Uterus (tissue), 2 donors: ENCODE measurements at regions not wholly inside any gene's neighbourhood (a gene's known extent, or its start where the extent isn't known, plus 50 kb on each side); places are given as distances from the start of the nearest gene placed in this dataset.

Experiments
- POLR2A ChIP-seq, 2 donors: fragments of 450-650 bp; IDR thresholded peaks; one replicate each; pipeline ENCODE4 v1.6.1; 2016; ENCODE audit warnings: antibody characterized with exemption in 2 of 2, mild to moderate bottlenecking in 1 of 2, moderate library complexity in 1 of 2
- TF ChIP-seq, protein P1 (sequence below), 4 experiments: fragments of 200-600 bp in 2 of 4; fragments of 450-650 bp in 2 of 4; sonication (generic) in 2 of 4; IDR thresholded peaks; one replicate each; pipeline ENCODE4 v1.5.1; 2016 to 2019; ENCODE audit warnings: antibody characterized with exemption in 4 of 4, mild to moderate bottlenecking in 2 of 4, moderate library complexity in 1 of 4

DNA sequence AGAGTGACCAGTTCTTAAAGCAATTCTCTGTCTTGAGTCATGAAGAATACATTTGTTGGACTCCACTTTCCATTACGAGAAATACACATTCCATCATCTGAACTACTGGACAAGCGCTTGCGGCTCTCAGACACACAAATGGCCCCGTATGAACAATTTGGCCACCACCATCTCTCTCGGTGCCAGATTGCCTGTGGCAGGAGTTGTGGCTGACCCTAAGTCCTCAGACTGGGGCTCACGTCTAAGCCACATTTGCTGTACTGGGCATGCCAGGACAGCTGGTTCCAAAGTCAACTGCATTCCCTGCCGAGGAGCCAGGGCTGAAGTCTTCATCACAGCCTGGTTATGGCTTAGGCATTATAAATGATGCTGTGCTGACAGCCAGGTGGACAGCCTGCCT, 227.5 kb downstream of the MIAT start:
- no peak for TF ChIP-seq POLR2A (IDR thresholded peaks at IDR 0.05)
- TF ChIP-seq, protein P1, sequence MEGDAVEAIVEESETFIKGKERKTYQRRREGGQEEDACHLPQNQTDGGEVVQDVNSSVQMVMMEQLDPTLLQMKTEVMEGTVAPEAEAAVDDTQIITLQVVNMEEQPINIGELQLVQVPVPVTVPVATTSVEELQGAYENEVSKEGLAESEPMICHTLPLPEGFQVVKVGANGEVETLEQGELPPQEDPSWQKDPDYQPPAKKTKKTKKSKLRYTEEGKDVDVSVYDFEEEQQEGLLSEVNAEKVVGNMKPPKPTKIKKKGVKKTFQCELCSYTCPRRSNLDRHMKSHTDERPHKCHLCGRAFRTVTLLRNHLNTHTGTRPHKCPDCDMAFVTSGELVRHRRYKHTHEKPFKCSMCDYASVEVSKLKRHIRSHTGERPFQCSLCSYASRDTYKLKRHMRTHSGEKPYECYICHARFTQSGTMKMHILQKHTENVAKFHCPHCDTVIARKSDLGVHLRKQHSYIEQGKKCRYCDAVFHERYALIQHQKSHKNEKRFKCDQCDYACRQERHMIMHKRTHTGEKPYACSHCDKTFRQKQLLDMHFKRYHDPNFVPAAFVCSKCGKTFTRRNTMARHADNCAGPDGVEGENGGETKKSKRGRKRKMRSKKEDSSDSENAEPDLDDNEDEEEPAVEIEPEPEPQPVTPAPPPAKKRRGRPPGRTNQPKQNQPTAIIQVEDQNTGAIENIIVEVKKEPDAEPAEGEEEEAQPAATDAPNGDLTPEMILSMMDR (IDR thresholded peaks at IDR 0.05) = no peak
